Hepatocyte (in vitro differentiated cells): ENCODE measurements at regions not wholly inside any gene's neighbourhood (a gene's known extent, or its start where the extent isn't known, plus 50 kb on each side); places are given as distances from the start of the nearest gene placed in this dataset.

Experiments
- DNase-seq: peaks from one replicate; pipeline ENCODE4 v3.0.0-alpha.2; 2016; ENCODE audit warnings: low spot score
- H2AFZ ChIP-seq: fragments of 200-600 bp; sonication (generic); 2 replicates; pipeline ENCODE4 v1.6.0; 2016; ENCODE audit warnings: antibody characterized with exemption, mild to moderate bottlenecking
- H3K27ac ChIP-seq: fragments of 200-600 bp; sonication (generic); 2 replicates; pipeline ENCODE4 v1.5.1; 2016; ENCODE audit warnings: mild to moderate bottlenecking
- H3K27me3 ChIP-seq: fragments of 200-600 bp; sonication (generic); 2 replicates; pipeline ENCODE4 v1.6.1; 2016
- H3K36me3 ChIP-seq: fragments of 200-600 bp; sonication (generic); replicated peaks from 2 replicates; pipeline ENCODE4 v1.5.1; 2016; ENCODE audit warnings: low read depth; ENCODE audit not compliant: insufficient read depth
- H3K4me1 ChIP-seq: fragments of 200-600 bp; sonication (generic); 2 replicates; pipeline ENCODE4 v1.5.1; 2016; ENCODE audit warnings: mild to moderate bottlenecking, moderate library complexity; ENCODE audit not compliant: insufficient read depth
- H3K4me2 ChIP-seq: fragments of 200-600 bp; sonication (generic); 2 replicates; pipeline ENCODE4 v1.6.0; 2016
- H3K4me3 ChIP-seq: fragments of 200-600 bp; sonication (generic); 2 replicates; pipeline ENCODE4 v1.5.1; 2016; ENCODE audit warnings: mild to moderate bottlenecking
- H3K79me2 ChIP-seq: fragments of 200-600 bp; sonication (generic); 2 replicates; pipeline ENCODE4 v1.6.0; 2017; ENCODE audit warnings: mild to moderate bottlenecking
- H3K9me2 ChIP-seq: fragments of 200-600 bp; sonication (generic); replicated peaks from 2 replicates; pipeline ENCODE4 v1.6.0; 2017; ENCODE audit warnings: mild to moderate bottlenecking; ENCODE audit not compliant: insufficient read depth
- H3K9me3 ChIP-seq: fragments of 200-600 bp; sonication (generic); 2 replicates; pipeline ENCODE4 v1.5.1; 2016; ENCODE audit warnings: low read depth, mild to moderate bottlenecking
- H4K20me1 ChIP-seq: fragments of 200-600 bp; sonication (generic); 2 replicates; pipeline ENCODE4 v1.6.0; 2016; ENCODE audit warnings: mild to moderate bottlenecking; ENCODE audit not compliant: insufficient read depth, poor library complexity, severe bottlenecking
- EZH2 ChIP-seq: fragments of 200-600 bp; sonication (generic); IDR thresholded peaks from 2 replicates; pipeline ENCODE4 v1.6.1; 2016; ENCODE audit warnings: antibody characterized with exemption, mild to moderate bottlenecking, borderline replicate concordance
- EZH2phosphoT487 ChIP-seq: fragments of 200-600 bp; sonication (generic); IDR thresholded peaks from one replicate; pipeline ENCODE4 v1.6.1; 2018; ENCODE audit warnings: antibody characterized with exemption, mild to moderate bottlenecking, low read depth, moderate library complexity; ENCODE audit not compliant: unreplicated experiment, severe bottlenecking
- WGBS: methylation state at CpG from one replicate; pipeline ENCODE4 v1.1.6; 2016; ENCODE audit warnings: low lambda C conversion rate; ENCODE audit errors: missing lambda C conversion rate; 5-methylcytosine and 5-hydroxymethylcytosine counted together
- TF ChIP-seq, protein P1 (sequence below): fragments of 200-600 bp; sonication (generic); IDR thresholded peaks from 2 replicates; pipeline ENCODE4 v1.5.1; 2016; ENCODE audit warnings: antibody characterized with exemption, mild to moderate bottlenecking; ENCODE audit not compliant: poor library complexity

DNA sequence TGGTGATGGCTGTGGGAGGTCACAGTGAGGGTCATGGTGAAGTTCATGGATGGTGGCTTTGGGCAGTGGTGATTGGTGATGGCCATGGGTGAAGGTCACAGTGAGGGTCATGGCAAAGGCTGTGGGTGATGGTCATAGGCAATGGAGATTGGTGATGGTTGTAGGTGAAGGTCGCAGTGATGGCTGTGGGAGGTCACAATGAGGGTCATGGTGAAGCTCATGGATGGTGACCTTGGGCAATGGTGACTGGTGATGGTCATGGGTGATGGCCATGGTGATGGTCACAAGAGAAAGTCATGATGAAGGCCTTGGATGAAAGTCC is 115.6 kb upstream of the IRX4 start:
- H3K4me3 ChIP-seq = no peak overlapping the region
- 100% methylated on average over 1 of the region's 1 CpG for WGBS
- H3K36me3 ChIP-seq = no peaks in the 10 kb centered on the region
- H3K4me2 ChIP-seq = no peak overlapping the region
- no peaks in the 10 kb centered on the region for H4K20me1 ChIP-seq
- DNase-seq = no peak
- no peak overlapping the region for H2AFZ ChIP-seq
- no peaks in the 10 kb centered on the region for H3K9me2 ChIP-seq
- peaks cover 3% of the 10 kb centered on the region for H3K27me3 ChIP-seq
- no peaks in the 10 kb centered on the region for H3K79me2 ChIP-seq
- TF ChIP-seq, protein P1, sequence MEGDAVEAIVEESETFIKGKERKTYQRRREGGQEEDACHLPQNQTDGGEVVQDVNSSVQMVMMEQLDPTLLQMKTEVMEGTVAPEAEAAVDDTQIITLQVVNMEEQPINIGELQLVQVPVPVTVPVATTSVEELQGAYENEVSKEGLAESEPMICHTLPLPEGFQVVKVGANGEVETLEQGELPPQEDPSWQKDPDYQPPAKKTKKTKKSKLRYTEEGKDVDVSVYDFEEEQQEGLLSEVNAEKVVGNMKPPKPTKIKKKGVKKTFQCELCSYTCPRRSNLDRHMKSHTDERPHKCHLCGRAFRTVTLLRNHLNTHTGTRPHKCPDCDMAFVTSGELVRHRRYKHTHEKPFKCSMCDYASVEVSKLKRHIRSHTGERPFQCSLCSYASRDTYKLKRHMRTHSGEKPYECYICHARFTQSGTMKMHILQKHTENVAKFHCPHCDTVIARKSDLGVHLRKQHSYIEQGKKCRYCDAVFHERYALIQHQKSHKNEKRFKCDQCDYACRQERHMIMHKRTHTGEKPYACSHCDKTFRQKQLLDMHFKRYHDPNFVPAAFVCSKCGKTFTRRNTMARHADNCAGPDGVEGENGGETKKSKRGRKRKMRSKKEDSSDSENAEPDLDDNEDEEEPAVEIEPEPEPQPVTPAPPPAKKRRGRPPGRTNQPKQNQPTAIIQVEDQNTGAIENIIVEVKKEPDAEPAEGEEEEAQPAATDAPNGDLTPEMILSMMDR = no peak
- TF ChIP-seq EZH2 (no peak), EZH2phosphoT487 (no peak)
- H3K4me1 ChIP-seq = no peaks in the 10 kb centered on the region
- no peak overlapping the region for H3K27ac ChIP-seq
- H3K9me3 ChIP-seq = no peaks in the 10 kb centered on the region

DNA sequence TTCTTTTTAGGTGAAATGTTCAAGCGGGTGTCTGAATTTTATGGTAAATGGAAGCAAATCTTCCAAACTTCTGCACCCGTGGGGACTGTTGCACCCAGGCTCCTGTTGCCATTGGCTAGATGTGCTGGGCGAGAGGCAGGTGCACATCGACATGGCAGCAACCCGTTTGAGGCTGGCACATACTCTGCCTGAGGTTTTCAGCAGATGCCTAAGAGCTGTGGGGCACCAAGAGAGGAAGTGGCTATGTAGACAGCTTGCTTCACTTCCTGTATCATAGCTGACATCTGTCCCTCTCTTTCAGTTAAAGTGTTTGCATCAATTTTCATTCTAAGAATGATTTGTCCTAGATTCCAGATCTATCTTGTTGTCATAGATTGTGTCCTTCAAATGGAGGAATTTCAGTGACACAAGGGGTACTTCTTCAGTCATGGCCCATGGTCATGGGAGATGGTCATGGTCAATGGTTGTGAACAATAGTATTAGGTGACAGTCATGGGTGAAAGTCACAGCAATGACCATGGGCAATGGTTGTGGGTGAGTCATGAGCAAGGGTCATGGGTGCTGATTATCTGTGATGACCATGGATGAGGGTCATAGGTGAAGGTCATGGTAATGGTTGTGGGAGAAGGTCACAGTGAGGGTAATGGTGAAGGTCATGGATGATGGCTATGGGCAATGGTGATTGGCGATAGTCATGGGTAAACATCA is 115.1 kb upstream of the IRX4 start:
- H3K4me3 ChIP-seq = no peak overlapping the region
- H3K27ac ChIP-seq = no peak overlapping the region
- H3K27me3 ChIP-seq = no peaks in the 10 kb centered on the region
- no peak for DNase-seq
- no peaks in the 10 kb centered on the region for H3K36me3 ChIP-seq
- TF ChIP-seq EZH2phosphoT487 = no peak
- TF ChIP-seq, protein P1 = no peak
- no peak for TF ChIP-seq EZH2
- H3K4me2 ChIP-seq = no peak overlapping the region
- H3K4me1 ChIP-seq = no peaks in the 10 kb centered on the region
- 92% methylated on average over 6 of the region's 6 CpGs for WGBS
- H3K79me2 ChIP-seq = no peaks in the 10 kb centered on the region
- H4K20me1 ChIP-seq = no peaks in the 10 kb centered on the region
- no peaks in the 10 kb centered on the region for H3K9me2 ChIP-seq
- H3K9me3 ChIP-seq = no peaks in the 10 kb centered on the region
- H2AFZ ChIP-seq = no peak overlapping the region

DNA sequence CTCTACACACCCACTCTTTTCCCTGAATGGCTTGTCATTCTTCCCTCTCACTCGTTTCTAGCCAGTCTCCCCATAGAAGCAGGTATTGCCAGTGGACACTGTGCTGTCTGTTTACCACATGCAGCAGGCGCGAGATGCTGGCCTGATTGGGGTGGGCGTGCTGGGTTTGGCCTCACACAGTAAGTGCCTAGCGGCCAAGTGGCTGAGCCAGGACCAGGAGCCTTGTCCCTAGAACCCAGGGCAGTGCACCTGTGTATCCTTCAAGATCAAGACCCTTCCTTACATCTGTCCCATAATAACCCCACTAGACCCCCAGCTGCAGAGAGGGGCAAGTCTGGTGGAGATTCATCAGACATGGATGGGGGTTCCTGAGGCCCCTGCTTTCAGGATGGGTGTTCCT is 112.8 kb upstream of the IRX4 start:
- H3K4me1 ChIP-seq = no peaks in the 10 kb centered on the region
- no peak overlapping the region for H2AFZ ChIP-seq
- no peak overlapping the region for H3K4me2 ChIP-seq
- H3K27me3 ChIP-seq = no peaks in the 10 kb centered on the region
- 87% methylated on average over 5 of the region's 5 CpGs for WGBS
- DNase-seq = no peak
- no peaks in the 10 kb centered on the region for H3K36me3 ChIP-seq
- no peaks in the 10 kb centered on the region for H3K9me2 ChIP-seq
- H3K79me2 ChIP-seq = no peaks in the 10 kb centered on the region
- no peaks in the 10 kb centered on the region for H4K20me1 ChIP-seq
- TF ChIP-seq, protein P1 = no peak
- TF ChIP-seq EZH2phosphoT487 (no peak), EZH2 (no peak)
- no peak overlapping the region for H3K4me3 ChIP-seq
- no peak overlapping the region for H3K27ac ChIP-seq
- H3K9me3 ChIP-seq = no peaks in the 10 kb centered on the region

DNA sequence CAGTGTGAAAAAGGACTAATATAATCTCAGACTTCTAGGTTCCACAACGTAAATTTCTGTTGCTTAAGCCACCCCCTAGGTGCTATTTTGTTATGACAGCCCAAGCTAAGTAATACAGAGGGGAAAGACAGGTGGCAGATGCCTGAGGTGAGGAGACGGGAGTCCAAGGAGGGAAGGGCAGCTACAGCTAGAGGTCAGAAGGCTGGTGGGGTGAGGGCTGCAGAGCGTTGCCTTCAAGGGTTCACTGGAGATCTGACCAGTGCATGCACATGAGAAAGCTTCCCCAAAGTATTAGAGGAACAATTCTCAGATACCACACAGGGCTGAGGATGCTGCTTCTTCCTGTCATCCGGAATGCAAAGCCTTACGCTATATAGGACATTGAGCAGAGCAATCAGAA is 104.7 kb upstream of the IRX4 start:
- 86% methylated on average over 5 of the region's 5 CpGs for WGBS

More for the DNA sequence above, 104.7 kb upstream of the IRX4 start:
- H3K4me2 ChIP-seq = no peak overlapping the region
- H3K9me3 ChIP-seq = no peaks in the 10 kb centered on the region
- no peak overlapping the region for H3K27ac ChIP-seq
- TF ChIP-seq EZH2 = no peak
- no peak for TF ChIP-seq EZH2phosphoT487
- TF ChIP-seq, protein P1 = no peak
- no peaks in the 10 kb centered on the region for H3K27me3 ChIP-seq
- H3K36me3 ChIP-seq = no peaks in the 10 kb centered on the region
- H2AFZ ChIP-seq = no peak overlapping the region
- no peak overlapping the region for H3K4me3 ChIP-seq
- DNase-seq = no peak
- H3K79me2 ChIP-seq = no peaks in the 10 kb centered on the region
- no peaks in the 10 kb centered on the region for H4K20me1 ChIP-seq
- no peaks in the 10 kb centered on the region for H3K9me2 ChIP-seq
- H3K4me1 ChIP-seq = no peaks in the 10 kb centered on the region
